ENCODE measurements at regions not wholly inside any gene's neighbourhood (a gene's known extent, or its start where the extent isn't known, plus 50 kb on each side); places are given as distances from the start of the nearest gene placed in this dataset.

- ChIA-PET CTCF (no interaction called here), POLR2A (no interaction called here)
- no peak for DNase-seq (ENCODE audit: extremely low spot score)
- no peak for TF ChIP-seq CTBP1 (IDR thresholded peaks at IDR 0.05; ENCODE audit: borderline replicate concordance)
- no peak for TF ChIP-seq ELF4 (IDR thresholded peaks at IDR 0.05)
- no peak for TF ChIP-seq FOXA1 (IDR thresholded peaks at IDR 0.05)
- TF ChIP-seq HDGF (IDR thresholded peaks at IDR 0.05; ENCODE audit: borderline replicate concordance): no peak
- no peak for TF ChIP-seq BHLHE40 (IDR thresholded peaks at IDR 0.05; ENCODE audit: borderline replicate concordance)
- TF ChIP-seq TARDBP (IDR thresholded peaks at IDR 0.05): no peak
- no peak for TF ChIP-seq SP1 (IDR thresholded peaks at IDR 0.05)
- no peak for TF ChIP-seq FOXM1 (IDR thresholded peaks at IDR 0.05; ENCODE audit: borderline replicate concordance)
- TF ChIP-seq ZNF384 (IDR thresholded peaks at IDR 0.05): no peak
- no peak for TF ChIP-seq SUZ12 (IDR thresholded peaks at IDR 0.05)
- TF ChIP-seq FOXK2 (IDR thresholded peaks at IDR 0.05): no peak
- TF ChIP-seq NFRKB (IDR thresholded peaks at IDR 0.05): no peak
- TF ChIP-seq LEF1 (IDR thresholded peaks at IDR 0.05; ENCODE audit: borderline replicate concordance): no peak
- no peak for TF ChIP-seq ARNT (IDR thresholded peaks at IDR 0.05)
- TF ChIP-seq PKNOX1 (IDR thresholded peaks at IDR 0.05): no peak
- TF ChIP-seq L3MBTL2 (conservative IDR thresholded peaks at IDR 0.05): no peak
Observed at GRCh38 chr12:75581515-75581914, 70.1 kb upstream of the KRR1 start.

GRCh38 chr12:75579552-75579951 is 68.1 kb upstream of the KRR1 start:
- DNase-seq (ENCODE audit: extremely low spot score): no peak
- TF ChIP-seq TARDBP (IDR thresholded peaks at IDR 0.05) (no peak), SP1 (IDR thresholded peaks at IDR 0.05) (no peak), CTBP1 (IDR thresholded peaks at IDR 0.05; ENCODE audit: borderline replicate concordance) (no peak), BHLHE40 (IDR thresholded peaks at IDR 0.05; ENCODE audit: borderline replicate concordance) (no peak), PKNOX1 (IDR thresholded peaks at IDR 0.05) (no peak), FOXA1 (IDR thresholded peaks at IDR 0.05) (no peak), FOXK2 (IDR thresholded peaks at IDR 0.05) (no peak), L3MBTL2 (conservative IDR thresholded peaks at IDR 0.05) (no peak), LEF1 (IDR thresholded peaks at IDR 0.05; ENCODE audit: borderline replicate concordance) (no peak), FOXM1 (IDR thresholded peaks at IDR 0.05; ENCODE audit: borderline replicate concordance) (no peak), ARNT (IDR thresholded peaks at IDR 0.05) (no peak), ELF4 (IDR thresholded peaks at IDR 0.05) (no peak), SUZ12 (IDR thresholded peaks at IDR 0.05) (no peak), ZNF384 (IDR thresholded peaks at IDR 0.05) (no peak), HDGF (IDR thresholded peaks at IDR 0.05; ENCODE audit: borderline replicate concordance) (no peak), NFRKB (IDR thresholded peaks at IDR 0.05) (no peak)
- CTCF ChIA-PET: no interaction called here
- POLR2A ChIA-PET: no interaction called here

GRCh38 chr12:75578546-75578945 is 67.1 kb upstream of the KRR1 start:
- POLR2A ChIA-PET: no interaction called here
- TF ChIP-seq FOXA1 (IDR thresholded peaks at IDR 0.05) (no peak), PKNOX1 (IDR thresholded peaks at IDR 0.05) (0 out of 2 replicates have a peak, but pooled peaks have one; percentile 7), ZNF384 (IDR thresholded peaks at IDR 0.05) (no peak)
- no peak for DNase-seq (ENCODE audit: extremely low spot score)
- CTCF ChIA-PET: interaction anchor here (0.9 kb wide), 1 partner anchor 33 kb away, joined by 3 read pairs; no protein-coding TSS in a partner anchor

- POLR2A ChIA-PET: no interaction called here
- no peak for DNase-seq (ENCODE audit: extremely low spot score)
- CTCF ChIA-PET: interaction anchor here (0.6 to 0.9 kb wide), 2 partner anchors 33 to 877 kb away, joined by 3 read pairs; no protein-coding TSS in a partner anchor
- TF ChIP-seq FOXM1 (IDR thresholded peaks at IDR 0.05; ENCODE audit: borderline replicate concordance): no peak
- TF ChIP-seq PKNOX1 (IDR thresholded peaks at IDR 0.05): no peak
- no peak for TF ChIP-seq FOXK2 (IDR thresholded peaks at IDR 0.05)
- no peak for TF ChIP-seq HDGF (IDR thresholded peaks at IDR 0.05; ENCODE audit: borderline replicate concordance)
- TF ChIP-seq LEF1 (IDR thresholded peaks at IDR 0.05; ENCODE audit: borderline replicate concordance): no peak
- TF ChIP-seq CTBP1 (IDR thresholded peaks at IDR 0.05; ENCODE audit: borderline replicate concordance): no peak
- TF ChIP-seq ARNT (IDR thresholded peaks at IDR 0.05): no peak
- no peak for TF ChIP-seq BHLHE40 (IDR thresholded peaks at IDR 0.05; ENCODE audit: borderline replicate concordance)
- TF ChIP-seq NFRKB (IDR thresholded peaks at IDR 0.05): no peak
- TF ChIP-seq SP1 (IDR thresholded peaks at IDR 0.05): no peak
- TF ChIP-seq ZNF384 (IDR thresholded peaks at IDR 0.05): no peak
- TF ChIP-seq TARDBP (IDR thresholded peaks at IDR 0.05): no peak
- no peak for TF ChIP-seq FOXA1 (IDR thresholded peaks at IDR 0.05)
- no peak for TF ChIP-seq SUZ12 (IDR thresholded peaks at IDR 0.05)
- no peak for TF ChIP-seq ELF4 (IDR thresholded peaks at IDR 0.05)
- no peak for TF ChIP-seq L3MBTL2 (conservative IDR thresholded peaks at IDR 0.05)
Observed at GRCh38 chr12:75577812-75578211, 66.4 kb upstream of the KRR1 start.

- TF ChIP-seq HDGF (IDR thresholded peaks at IDR 0.05; ENCODE audit: borderline replicate concordance): no peak
- no peak for TF ChIP-seq ELF4 (IDR thresholded peaks at IDR 0.05)
- TF ChIP-seq FOXM1 (IDR thresholded peaks at IDR 0.05; ENCODE audit: borderline replicate concordance): no peak
- no peak for TF ChIP-seq L3MBTL2 (conservative IDR thresholded peaks at IDR 0.05)
- TF ChIP-seq SUZ12 (IDR thresholded peaks at IDR 0.05): no peak
- TF ChIP-seq TARDBP (IDR thresholded peaks at IDR 0.05): no peak
- no peak for TF ChIP-seq NFRKB (IDR thresholded peaks at IDR 0.05)
- TF ChIP-seq ARNT (IDR thresholded peaks at IDR 0.05): no peak
- TF ChIP-seq FOXA1 (IDR thresholded peaks at IDR 0.05): no peak
- TF ChIP-seq PKNOX1 (IDR thresholded peaks at IDR 0.05): no peak
- no peak for TF ChIP-seq FOXK2 (IDR thresholded peaks at IDR 0.05)
- no peak for TF ChIP-seq LEF1 (IDR thresholded peaks at IDR 0.05; ENCODE audit: borderline replicate concordance)
- TF ChIP-seq BHLHE40 (IDR thresholded peaks at IDR 0.05; ENCODE audit: borderline replicate concordance): no peak
- TF ChIP-seq SP1 (IDR thresholded peaks at IDR 0.05): no peak
- no peak for TF ChIP-seq ZNF384 (IDR thresholded peaks at IDR 0.05)
- TF ChIP-seq CTBP1 (IDR thresholded peaks at IDR 0.05; ENCODE audit: borderline replicate concordance): no peak
- ChIA-PET CTCF (no interaction called here), POLR2A (no interaction called here)
- DNase-seq (ENCODE audit: extremely low spot score): no peak
Observed at GRCh38 chr12:75571656-75572205, 60.3 kb upstream of the KRR1 start.
